Activated CD8-positive, alpha-beta memory T cell treated with anti-CD3 and anti-CD28 coated beads for 4 hours (primary cell): ENCODE measurements at regions not wholly inside any gene's neighbourhood (a gene's known extent, or its start where the extent isn't known, plus 50 kb on each side); places are given as distances from the start of the nearest gene placed in this dataset.

Experiments
- DNase-seq, 2 donors: peaks; one replicate each; pipeline ENCODE4 v3.0.0-alpha.2; 2020; ENCODE audit warnings: low read depth in 2 of 2

- DNase-seq = no peak
These were observed 223.4 kb downstream of the PLPP3 start for GRCh38 chr1:56355918-56356317.

DNA sequence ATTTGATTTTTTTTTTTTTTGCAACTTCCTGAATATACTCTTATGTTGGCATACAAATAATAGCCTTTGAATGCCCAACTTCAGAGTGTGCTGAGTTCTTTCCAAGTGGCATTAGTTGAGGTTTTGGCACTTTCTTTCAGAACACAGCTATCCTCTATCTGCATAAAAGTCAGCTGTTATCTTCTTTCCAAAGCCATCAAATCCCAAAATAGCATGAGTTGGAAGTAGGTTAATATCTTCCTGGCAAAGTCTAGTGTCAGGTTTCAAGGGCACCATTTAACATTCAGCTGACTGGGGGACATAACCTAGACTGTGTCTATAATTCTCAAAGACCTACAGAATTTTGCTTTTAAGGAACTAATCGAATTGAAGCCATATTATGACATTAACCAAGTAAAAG, 223.9 kb downstream of the PLPP3 start:
- no peak for DNase-seq

DNA sequence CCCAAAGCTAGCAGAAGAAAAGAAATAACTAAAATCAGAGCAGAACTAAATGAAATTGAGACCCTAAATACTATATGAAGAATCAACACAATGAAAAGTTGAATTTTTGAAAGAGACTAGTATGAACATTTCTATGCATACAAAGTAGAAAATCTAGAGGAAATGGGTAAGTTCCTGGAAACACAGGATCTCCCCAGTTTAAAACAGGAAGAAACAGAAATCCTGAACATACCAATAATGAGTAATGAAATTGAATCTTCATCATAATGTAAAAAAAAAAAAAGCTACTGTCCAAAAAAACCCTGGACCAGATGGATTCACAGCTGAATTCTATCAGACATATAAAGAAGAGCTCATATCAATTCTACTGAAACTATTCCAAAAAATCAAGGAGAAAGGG, 233.5 kb downstream of the PLPP3 start:
- DNase-seq = no peak

DNA sequence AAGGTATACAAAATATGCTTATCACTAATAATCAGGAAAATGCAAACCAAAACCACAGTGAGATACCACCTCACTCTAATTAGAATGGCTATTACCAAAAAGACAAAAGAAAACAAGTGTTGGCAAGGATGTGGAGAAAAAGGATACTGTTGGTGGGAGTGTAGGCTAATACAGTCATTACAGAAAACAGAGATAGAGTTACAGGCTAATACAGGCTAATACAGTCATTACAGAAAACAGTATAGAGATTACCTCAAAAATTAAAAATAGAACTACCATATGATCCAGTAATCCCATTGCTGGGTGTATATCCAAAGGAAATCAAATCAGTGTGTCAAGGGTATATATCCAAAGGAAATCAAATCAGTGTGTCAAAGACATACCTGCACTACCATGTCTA, 238.4 kb downstream of the PLPP3 start:
- no peak for DNase-seq

- no peak for DNase-seq
These were observed 239.4 kb downstream of the PLPP3 start for GRCh38 chr1:56339786-56340465.

GRCh38 chr1:56339093-56339492, 240.3 kb downstream of the PLPP3 start:
- DNase-seq = no peak

GRCh38 chr1:56336982-56337381, 242.4 kb downstream of the PLPP3 start:
- no peak for DNase-seq

DNA sequence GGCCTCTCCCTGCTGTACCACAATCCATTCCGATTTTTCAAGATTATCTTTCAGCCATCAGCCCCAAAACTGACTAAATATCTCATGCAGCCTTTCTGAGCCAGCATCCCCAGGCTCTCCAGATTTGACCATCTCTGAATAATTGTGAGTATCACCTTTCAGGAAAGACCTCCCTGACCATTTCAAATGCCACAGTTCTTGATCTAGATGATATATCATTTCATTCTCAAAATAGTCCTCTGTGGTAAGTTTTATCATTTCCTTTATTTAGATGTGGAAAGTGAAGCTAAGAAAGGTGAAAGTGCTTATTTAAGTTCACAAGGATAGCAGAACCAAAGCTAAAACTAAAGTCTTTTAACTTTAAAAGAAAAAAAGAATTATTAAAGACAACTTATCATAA, 244.0 kb downstream of the PLPP3 start:
- DNase-seq = no peak

GRCh38 chr1:56334047-56334446, 245.3 kb downstream of the PLPP3 start:
- DNase-seq = no peak

DNA sequence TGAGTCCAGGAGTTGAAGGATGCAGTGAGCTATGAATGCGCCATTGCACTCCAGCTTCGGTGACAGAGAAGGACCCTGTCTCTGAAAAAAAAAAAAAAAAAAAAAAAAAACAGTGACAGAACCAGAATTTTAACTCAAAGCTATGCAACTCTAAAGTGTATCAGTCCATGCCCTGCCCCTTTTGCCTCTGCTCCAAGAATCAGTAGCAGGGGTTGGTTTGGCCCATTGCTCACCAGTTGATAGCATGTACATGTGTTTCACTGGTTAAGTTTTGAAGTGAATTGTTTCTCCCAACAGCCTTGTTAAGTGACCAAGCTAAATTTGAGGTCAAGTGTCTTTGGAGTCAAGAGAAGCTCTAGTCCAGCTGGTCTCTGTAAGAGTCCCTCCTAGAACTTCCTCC, 245.9 kb downstream of the PLPP3 start:
- DNase-seq = no peak

DNA sequence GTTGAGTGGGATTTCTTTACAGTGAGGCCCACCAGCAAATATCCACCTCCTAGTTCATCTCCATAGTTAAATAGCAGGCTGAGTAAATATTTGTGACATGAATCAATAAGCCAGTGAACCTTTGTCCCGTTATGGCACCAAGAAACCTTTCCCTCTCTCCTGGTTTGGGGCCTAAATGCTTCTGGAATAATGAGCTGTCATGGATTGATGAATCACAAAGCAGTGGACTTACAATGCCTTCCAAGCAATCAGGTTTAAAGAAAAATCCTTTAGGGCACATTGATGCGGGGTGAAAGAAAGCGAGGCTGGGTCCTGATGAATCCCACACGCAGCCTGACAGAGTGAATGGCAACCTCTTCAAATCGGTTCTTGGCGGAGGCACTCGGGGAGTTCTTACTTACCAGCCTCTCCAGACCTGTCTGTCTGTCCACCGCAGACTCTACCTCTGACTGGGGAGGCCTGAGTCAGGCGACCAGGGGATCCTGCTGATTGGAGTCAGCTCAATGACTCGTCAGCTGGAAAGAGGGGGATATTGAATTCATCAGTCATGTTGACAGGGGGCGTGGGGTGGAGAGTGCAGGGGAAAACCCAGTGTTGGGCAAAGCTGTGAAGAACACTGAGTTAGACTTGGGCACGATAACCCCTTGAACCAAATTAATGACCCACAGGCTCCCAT, 247.3 kb downstream of the PLPP3 start:
- DNase-seq = no peak

GRCh38 chr1:56331207-56331891, 248.0 kb downstream of the PLPP3 start:
- no peak for DNase-seq

- DNase-seq = no peak
These were observed 248.9 kb downstream of the PLPP3 start for GRCh38 chr1:56330391-56331026.

- no peak for DNase-seq
These were observed 249.4 kb downstream of the PLPP3 start for GRCh38 chr1:56329970-56330369.

DNA sequence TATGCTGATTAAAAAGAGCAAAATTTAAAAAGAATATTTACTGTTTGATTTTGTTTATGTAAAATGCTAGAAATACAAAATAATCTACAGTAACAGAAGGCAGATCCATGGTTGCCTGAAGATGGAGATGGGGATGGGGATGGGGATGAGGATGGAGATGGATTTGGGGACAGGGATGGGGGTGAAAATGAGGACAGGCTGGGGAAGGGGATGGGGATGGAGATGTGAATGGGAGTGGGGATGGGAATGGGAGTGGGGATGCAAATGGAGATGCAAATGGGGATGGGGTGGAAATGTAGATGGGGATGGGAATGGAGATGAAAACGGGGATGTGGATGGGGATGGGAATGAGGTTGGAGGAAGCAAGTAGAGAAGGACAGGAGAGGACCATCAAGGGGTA, 252.2 kb downstream of the PLPP3 start:
- no peak for DNase-seq

DNA sequence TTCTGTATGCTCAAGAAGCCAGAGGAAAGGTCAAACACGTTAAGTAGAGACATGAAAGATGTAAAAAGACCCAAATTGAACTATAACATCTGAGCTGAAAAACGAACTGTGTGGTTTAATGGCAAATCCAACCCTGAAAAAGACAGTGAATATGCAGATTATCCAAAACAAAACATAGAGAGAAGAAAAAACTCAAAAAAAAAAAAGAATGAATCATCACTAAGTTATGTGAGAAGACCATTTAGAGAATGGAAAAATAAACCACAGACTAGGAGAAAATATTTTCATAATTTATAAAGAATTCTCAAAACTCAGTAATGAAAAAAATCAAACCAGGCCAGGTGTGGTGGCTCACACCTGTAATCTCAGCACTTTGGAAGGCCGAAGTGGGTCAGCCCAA, 253.3 kb downstream of the PLPP3 start:
- DNase-seq = no peak

DNA sequence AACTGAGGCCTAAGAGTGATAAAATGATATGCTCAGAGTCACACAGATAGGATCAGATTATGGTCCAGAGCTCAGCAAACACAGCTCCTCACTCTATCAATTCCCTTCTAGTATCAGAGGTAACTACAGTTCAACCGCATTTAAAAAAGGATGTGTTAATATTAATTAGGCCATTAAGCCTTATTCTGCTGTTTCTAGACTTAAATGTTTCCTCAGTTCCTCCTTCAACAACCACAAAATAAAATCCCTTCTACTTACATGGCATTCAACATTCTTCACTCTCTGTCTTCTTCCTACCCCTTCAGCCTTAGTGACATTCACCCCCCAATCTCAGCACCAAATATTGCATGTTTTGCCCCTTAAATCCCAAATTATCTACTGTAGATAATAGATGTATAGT, 254.9 kb downstream of the PLPP3 start:
- no peak for DNase-seq

- no peak for DNase-seq
These were observed 257.2 kb downstream of the PLPP3 start for GRCh38 chr1:56322211-56322610.

DNA sequence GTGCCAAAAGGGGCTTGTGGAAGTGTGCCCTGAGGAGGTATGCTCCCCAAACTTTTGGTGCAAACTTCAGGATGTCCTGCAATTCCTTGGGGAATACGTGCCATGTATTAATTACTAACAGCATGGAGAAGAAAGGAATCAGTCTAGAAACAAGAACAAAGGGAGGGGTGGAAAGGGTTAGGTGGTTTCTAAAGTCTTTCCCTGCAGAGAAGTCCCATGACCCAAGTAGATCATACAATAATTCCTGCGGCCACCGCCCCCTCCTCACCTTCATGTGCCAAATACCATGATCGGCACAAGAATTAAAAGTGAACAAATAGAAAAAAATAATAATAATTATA, 258.2 kb downstream of the PLPP3 start:
- no peak for DNase-seq

- no peak for DNase-seq
These were observed 258.8 kb downstream of the PLPP3 start for GRCh38 chr1:56320464-56321149.

DNA sequence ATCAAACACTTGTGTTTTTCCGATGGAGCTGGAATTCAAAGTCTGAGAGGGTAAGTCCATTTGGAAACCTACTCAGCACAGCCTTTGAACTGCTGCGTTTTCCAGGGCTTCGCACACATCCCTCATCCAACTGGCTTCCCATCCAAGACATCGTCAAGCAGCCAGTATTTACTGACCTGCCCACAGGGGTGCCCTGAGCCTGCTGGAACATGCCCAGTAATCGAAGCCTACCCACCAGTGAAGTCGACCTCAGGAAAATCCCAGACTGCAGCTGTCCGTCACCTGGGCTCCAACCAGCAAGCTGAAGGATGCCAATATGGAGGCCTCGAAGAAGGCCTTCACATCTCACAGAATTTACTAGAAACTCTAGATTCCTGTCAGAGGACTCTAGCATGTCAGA, 261.6 kb downstream of the PLPP3 start:
- no peak for DNase-seq

- DNase-seq = no peak
These were observed 263.9 kb downstream of the PLPP3 start for GRCh38 chr1:56315293-56315942.
